ENCODE measurements at regions not wholly inside any gene's neighbourhood (a gene's known extent, or its start where the extent isn't known, plus 50 kb on each side); places are given as distances from the start of the nearest gene placed in this dataset.

- no peak for TF ChIP-seq EZH2 (IDR thresholded peaks at IDR 0.05; ENCODE audit: low read length)
- TF ChIP-seq CTCF (optimal IDR thresholded peaks at IDR 0.05 in 1 of 3, IDR thresholded peaks at IDR 0.05 in 1 of 3, conservative IDR thresholded peaks at IDR 0.05 in 1 of 3; ENCODE audit: extremely low read depth in 1 of 3, insufficient read depth in 2 of 3, low read length in 3 of 3), result no peak
These were observed 98.4 kb upstream of the ZNF366 start for GRCh38 chr5:72605632-72606031.
